H1 (cell line): ENCODE measurements at regions not wholly inside any gene's neighbourhood (a gene's known extent, or its start where the extent isn't known, plus 50 kb on each side); places are given as distances from the start of the nearest gene placed in this dataset.

Experiments used
- TF ChIP-seq, protein P1 (sequence below): fragments of 300-600 bp; sonication (generic); IDR thresholded peaks from 2 replicates; pipeline ENCODE4 v1.7.1; 2012; ENCODE audit warnings: low read length, moderate library complexity, mild to moderate bottlenecking, inconsistent platforms; ENCODE audit not compliant: insufficient replicate concordance

DNA sequence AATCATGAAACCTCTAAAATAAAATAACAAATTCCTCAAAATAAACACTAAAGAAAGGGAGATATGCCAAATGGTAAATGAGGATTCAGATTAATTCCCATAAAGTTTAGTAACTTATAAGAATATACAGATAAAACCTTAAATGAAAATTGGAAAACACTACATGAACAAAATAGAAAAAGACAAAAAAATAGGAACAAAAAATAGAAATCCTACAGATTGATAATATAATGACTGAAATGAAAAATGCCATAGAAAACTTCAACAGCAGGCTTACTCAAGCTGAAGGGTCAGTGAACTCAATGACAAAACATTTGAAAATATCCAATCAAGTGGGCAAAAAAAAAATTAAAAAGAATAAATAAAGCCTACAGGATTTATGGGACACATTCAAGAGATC lies 1784.8 kb downstream of the PCDH9 start (continued):
- TF ChIP-seq, protein P1, sequence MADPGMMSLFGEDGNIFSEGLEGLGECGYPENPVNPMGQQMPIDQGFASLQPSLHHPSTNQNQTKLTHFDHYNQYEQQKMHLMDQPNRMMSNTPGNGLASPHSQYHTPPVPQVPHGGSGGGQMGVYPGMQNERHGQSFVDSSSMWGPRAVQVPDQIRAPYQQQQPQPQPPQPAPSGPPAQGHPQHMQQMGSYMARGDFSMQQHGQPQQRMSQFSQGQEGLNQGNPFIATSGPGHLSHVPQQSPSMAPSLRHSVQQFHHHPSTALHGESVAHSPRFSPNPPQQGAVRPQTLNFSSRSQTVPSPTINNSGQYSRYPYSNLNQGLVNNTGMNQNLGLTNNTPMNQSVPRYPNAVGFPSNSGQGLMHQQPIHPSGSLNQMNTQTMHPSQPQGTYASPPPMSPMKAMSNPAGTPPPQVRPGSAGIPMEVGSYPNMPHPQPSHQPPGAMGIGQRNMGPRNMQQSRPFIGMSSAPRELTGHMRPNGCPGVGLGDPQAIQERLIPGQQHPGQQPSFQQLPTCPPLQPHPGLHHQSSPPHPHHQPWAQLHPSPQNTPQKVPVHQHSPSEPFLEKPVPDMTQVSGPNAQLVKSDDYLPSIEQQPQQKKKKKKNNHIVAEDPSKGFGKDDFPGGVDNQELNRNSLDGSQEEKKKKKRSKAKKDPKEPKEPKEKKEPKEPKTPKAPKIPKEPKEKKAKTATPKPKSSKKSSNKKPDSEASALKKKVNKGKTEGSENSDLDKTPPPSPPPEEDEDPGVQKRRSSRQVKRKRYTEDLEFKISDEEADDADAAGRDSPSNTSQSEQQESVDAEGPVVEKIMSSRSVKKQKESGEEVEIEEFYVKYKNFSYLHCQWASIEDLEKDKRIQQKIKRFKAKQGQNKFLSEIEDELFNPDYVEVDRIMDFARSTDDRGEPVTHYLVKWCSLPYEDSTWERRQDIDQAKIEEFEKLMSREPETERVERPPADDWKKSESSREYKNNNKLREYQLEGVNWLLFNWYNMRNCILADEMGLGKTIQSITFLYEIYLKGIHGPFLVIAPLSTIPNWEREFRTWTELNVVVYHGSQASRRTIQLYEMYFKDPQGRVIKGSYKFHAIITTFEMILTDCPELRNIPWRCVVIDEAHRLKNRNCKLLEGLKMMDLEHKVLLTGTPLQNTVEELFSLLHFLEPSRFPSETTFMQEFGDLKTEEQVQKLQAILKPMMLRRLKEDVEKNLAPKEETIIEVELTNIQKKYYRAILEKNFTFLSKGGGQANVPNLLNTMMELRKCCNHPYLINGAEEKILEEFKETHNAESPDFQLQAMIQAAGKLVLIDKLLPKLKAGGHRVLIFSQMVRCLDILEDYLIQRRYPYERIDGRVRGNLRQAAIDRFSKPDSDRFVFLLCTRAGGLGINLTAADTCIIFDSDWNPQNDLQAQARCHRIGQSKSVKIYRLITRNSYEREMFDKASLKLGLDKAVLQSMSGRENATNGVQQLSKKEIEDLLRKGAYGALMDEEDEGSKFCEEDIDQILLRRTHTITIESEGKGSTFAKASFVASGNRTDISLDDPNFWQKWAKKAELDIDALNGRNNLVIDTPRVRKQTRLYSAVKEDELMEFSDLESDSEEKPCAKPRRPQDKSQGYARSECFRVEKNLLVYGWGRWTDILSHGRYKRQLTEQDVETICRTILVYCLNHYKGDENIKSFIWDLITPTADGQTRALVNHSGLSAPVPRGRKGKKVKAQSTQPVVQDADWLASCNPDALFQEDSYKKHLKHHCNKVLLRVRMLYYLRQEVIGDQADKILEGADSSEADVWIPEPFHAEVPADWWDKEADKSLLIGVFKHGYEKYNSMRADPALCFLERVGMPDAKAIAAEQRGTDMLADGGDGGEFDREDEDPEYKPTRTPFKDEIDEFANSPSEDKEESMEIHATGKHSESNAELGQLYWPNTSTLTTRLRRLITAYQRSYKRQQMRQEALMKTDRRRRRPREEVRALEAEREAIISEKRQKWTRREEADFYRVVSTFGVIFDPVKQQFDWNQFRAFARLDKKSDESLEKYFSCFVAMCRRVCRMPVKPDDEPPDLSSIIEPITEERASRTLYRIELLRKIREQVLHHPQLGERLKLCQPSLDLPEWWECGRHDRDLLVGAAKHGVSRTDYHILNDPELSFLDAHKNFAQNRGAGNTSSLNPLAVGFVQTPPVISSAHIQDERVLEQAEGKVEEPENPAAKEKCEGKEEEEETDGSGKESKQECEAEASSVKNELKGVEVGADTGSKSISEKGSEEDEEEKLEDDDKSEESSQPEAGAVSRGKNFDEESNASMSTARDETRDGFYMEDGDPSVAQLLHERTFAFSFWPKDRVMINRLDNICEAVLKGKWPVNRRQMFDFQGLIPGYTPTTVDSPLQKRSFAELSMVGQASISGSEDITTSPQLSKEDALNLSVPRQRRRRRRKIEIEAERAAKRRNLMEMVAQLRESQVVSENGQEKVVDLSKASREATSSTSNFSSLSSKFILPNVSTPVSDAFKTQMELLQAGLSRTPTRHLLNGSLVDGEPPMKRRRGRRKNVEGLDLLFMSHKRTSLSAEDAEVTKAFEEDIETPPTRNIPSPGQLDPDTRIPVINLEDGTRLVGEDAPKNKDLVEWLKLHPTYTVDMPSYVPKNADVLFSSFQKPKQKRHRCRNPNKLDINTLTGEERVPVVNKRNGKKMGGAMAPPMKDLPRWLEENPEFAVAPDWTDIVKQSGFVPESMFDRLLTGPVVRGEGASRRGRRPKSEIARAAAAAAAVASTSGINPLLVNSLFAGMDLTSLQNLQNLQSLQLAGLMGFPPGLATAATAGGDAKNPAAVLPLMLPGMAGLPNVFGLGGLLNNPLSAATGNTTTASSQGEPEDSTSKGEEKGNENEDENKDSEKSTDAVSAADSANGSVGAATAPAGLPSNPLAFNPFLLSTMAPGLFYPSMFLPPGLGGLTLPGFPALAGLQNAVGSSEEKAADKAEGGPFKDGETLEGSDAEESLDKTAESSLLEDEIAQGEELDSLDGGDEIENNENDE, result no peak
